ENCODE measurements at regions not wholly inside any gene's neighbourhood (a gene's known extent, or its start where the extent isn't known, plus 50 kb on each side); places are given as distances from the start of the nearest gene placed in this dataset.

DNA sequence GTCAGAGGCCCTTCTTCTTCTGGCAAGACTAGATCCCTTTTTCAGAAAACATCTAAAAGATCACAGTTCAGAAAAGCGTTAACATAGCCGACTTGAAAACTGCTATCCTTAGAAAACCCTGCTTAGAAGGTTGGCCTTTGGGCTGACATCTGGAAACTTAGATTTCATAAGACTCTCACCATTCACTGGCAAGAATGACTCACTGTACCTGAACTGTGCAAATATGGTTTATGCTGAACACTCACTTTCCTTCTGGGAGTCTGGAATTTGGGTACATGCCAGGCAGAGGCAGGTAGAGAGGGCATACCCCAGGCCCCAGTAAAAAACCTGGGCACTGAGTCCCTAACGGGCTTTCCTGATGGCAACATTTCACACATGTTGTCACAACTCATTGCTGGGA lies 88.8 kb upstream of the GPC3 start:
- H3K79me2 ChIP-seq (ENCODE audit: control insufficient read depth, insufficient read depth, low read length) = no peaks in the 10 kb centered on the region
- no peak overlapping the region for H2AFZ ChIP-seq (ENCODE audit: low read length)
- no peak overlapping the region for H3K27ac ChIP-seq (ENCODE audit: insufficient read depth, low read length)
- H3K9ac ChIP-seq (ENCODE audit: insufficient read depth, low read length) = no peak overlapping the region
- DNase-seq (ENCODE audit: low read depth in 2 of 2) = no peak
- H3K9me3 ChIP-seq (ENCODE audit: control insufficient read depth, insufficient read depth, low read depth, low read length) = peaks cover 4% of the 10 kb centered on the region
- H3K27me3 ChIP-seq (ENCODE audit: control insufficient read depth, insufficient read depth, low read length) = no peaks in the 10 kb centered on the region
- no peaks in the 10 kb centered on the region for H3K36me3 ChIP-seq (ENCODE audit: control insufficient read depth, insufficient read depth, low read length)
- TF ChIP-seq EZH2 (IDR thresholded peaks at IDR 0.05; ENCODE audit: low read length, missing control alignments) (no peak), CTCF (conservative IDR thresholded peaks at IDR 0.05 in 1 of 2, IDR thresholded peaks at IDR 0.05 in 1 of 2; ENCODE audit: low read depth in 1 of 2, low read length in 2 of 2) (no peak)
- H3K4me2 ChIP-seq (ENCODE audit: extremely low read depth, insufficient read depth, low read length) = no peak overlapping the region
- H3K4me1 ChIP-seq (ENCODE audit: control insufficient read depth, extremely low read depth, insufficient read depth, low read length) = no peaks in the 10 kb centered on the region
- H3K4me3 ChIP-seq (replicated peaks in 1 of 4; ENCODE audit: control extremely low read depth in 1 of 4, insufficient read depth in 1 of 4, low read depth in 3 of 4, low read length in 4 of 4) = no peak overlapping the region
- no peaks in the 10 kb centered on the region for H4K20me1 ChIP-seq (ENCODE audit: control insufficient read depth, extremely low read depth, insufficient read depth, low read length)

DNA sequence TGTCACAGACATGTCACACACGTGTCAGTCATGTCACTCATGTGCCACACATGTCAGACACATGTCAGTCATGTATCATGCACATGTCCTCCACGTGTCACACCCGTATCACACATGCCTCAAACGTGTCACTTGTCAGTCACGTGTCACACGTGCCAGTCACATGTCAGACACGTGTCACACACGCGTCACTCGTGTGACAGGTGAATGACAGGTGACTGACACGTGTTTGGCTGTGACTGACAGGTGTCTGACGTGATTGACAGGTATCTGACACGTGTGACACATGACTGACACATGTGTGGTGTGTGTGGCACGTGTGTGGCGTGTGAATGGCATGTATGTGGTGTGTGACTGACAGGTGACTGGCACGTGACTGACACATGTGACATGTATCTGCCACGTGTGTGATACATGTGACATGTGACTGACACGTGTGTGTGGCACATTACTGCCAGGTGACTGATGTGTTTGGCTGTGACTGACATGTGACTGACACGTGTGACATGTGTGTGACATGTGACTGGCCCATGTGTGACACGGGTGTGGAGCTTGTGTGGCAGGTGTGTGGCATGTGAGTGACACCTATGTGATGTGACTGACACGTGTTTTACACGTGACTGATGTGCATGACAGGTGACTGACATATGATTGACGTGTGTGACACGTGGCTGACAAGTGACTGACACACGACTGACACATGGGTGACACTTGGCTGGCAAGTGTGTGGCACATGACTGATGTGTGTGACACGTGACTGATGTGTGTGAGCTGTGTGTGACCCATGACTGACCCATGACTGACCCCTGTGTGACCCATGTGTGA lies 90.7 kb upstream of the GPC3 start:
- Histone ChIP-seq H3K4me3 (replicated peaks in 1 of 4; ENCODE audit: control extremely low read depth in 1 of 4, insufficient read depth in 1 of 4, low read depth in 3 of 4, low read length in 4 of 4) (no peak overlapping the region), H3K4me1 (ENCODE audit: control insufficient read depth, extremely low read depth, insufficient read depth, low read length) (no peaks in the 10 kb centered on the region), H3K79me2 (ENCODE audit: control insufficient read depth, insufficient read depth, low read length) (no peaks in the 10 kb centered on the region), H2AFZ (ENCODE audit: low read length) (no peak overlapping the region), H3K27me3 (ENCODE audit: control insufficient read depth, insufficient read depth, low read length) (no peaks in the 10 kb centered on the region), H3K4me2 (ENCODE audit: extremely low read depth, insufficient read depth, low read length) (no peak overlapping the region), H4K20me1 (ENCODE audit: control insufficient read depth, extremely low read depth, insufficient read depth, low read length) (no peaks in the 10 kb centered on the region), H3K36me3 (ENCODE audit: control insufficient read depth, insufficient read depth, low read length) (no peaks in the 10 kb centered on the region), H3K27ac (ENCODE audit: insufficient read depth, low read length) (no peak overlapping the region), H3K9me3 (ENCODE audit: control insufficient read depth, insufficient read depth, low read depth, low read length) (peaks cover 4% of the 10 kb centered on the region), H3K9ac (ENCODE audit: insufficient read depth, low read length) (no peak overlapping the region)
- peak in 1 of 2 donors; percentile 1 for DNase-seq (ENCODE audit: low read depth in 2 of 2)
- no peak for TF ChIP-seq CTCF (conservative IDR thresholded peaks at IDR 0.05 in 1 of 2, IDR thresholded peaks at IDR 0.05 in 1 of 2; ENCODE audit: low read depth in 1 of 2, low read length in 2 of 2)
- no peak for TF ChIP-seq EZH2 (IDR thresholded peaks at IDR 0.05; ENCODE audit: low read length, missing control alignments)

DNA sequence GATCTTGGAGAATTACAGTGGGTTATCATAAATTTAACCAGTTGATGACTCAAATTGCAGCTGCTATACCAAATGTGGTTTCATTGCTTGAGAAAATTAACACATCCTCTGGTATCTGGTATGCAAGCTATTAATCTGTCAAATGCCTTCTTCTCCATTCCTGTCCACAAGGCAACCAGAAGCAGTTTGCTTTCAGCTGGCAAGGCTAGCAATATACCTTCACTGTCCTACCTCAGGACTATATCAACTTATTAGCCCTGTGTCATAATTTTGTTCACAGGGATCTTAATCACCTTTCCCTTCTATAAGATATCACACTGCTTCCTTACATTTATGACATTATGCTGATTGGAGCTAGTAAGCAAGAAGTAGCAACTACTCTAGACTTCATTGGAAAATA lies 110.0 kb upstream of the GPC3 start:
- H2AFZ ChIP-seq (ENCODE audit: low read length) = no peak overlapping the region

More for the DNA sequence above, 110.0 kb upstream of the GPC3 start:
- Histone ChIP-seq H3K4me2 (ENCODE audit: extremely low read depth, insufficient read depth, low read length) (no peak overlapping the region), H3K4me3 (replicated peaks in 1 of 4; ENCODE audit: control extremely low read depth in 1 of 4, insufficient read depth in 1 of 4, low read depth in 3 of 4, low read length in 4 of 4) (no peak overlapping the region), H3K36me3 (ENCODE audit: control insufficient read depth, insufficient read depth, low read length) (no peaks in the 10 kb centered on the region), H3K9ac (ENCODE audit: insufficient read depth, low read length) (no peak overlapping the region), H3K9me3 (ENCODE audit: control insufficient read depth, insufficient read depth, low read depth, low read length) (no peaks in the 10 kb centered on the region), H4K20me1 (ENCODE audit: control insufficient read depth, extremely low read depth, insufficient read depth, low read length) (no peaks in the 10 kb centered on the region), H3K79me2 (ENCODE audit: control insufficient read depth, insufficient read depth, low read length) (no peaks in the 10 kb centered on the region), H3K27me3 (ENCODE audit: control insufficient read depth, insufficient read depth, low read length) (no peaks in the 10 kb centered on the region), H3K27ac (ENCODE audit: insufficient read depth, low read length) (no peak overlapping the region), H3K4me1 (ENCODE audit: control insufficient read depth, extremely low read depth, insufficient read depth, low read length) (no peaks in the 10 kb centered on the region)
- TF ChIP-seq EZH2 (IDR thresholded peaks at IDR 0.05; ENCODE audit: low read length, missing control alignments) (no peak), CTCF (conservative IDR thresholded peaks at IDR 0.05 in 1 of 2, IDR thresholded peaks at IDR 0.05 in 1 of 2; ENCODE audit: low read depth in 1 of 2, low read length in 2 of 2) (no peak)
- no peak for DNase-seq (ENCODE audit: low read depth in 2 of 2)

Measured in fibroblast of lung (primary cell).